ENCODE measurements at regions not wholly inside any gene's neighbourhood (a gene's known extent, or its start where the extent isn't known, plus 50 kb on each side); places are given as distances from the start of the nearest gene placed in this dataset.
"Not testable (repeated sequence)": the region's sequence is repeated elsewhere in the genome, so short reads cannot be mapped to it uniquely, and the experiment has no call there.

GRCh38 chr1:116847688-116848531 is 61.8 kb upstream of the PTGFRN start:
- H3K4me3 ChIP-seq (ENCODE audit: low read length): peak overlapping the region; percentile 19
- no peak; the same call in 1 of the 2 replicates for TF ChIP-seq CTCF (conservative IDR thresholded peaks at IDR 0.05; ENCODE audit: low read length)
- DNase-seq (ENCODE audit: low read depth): peak; percentile 82

- H3K4me3 ChIP-seq (ENCODE audit: low read length): no peak overlapping the region
- no peak for TF ChIP-seq CTCF (conservative IDR thresholded peaks at IDR 0.05; ENCODE audit: low read length)
- no peak for DNase-seq (ENCODE audit: low read depth)
Measured at GRCh38 chr1:116850436-116850835, 59.3 kb upstream of the PTGFRN start.

GRCh38 chr1:116851189-116851588 is 58.5 kb upstream of the PTGFRN start:
- DNase-seq (ENCODE audit: low read depth); H3K4me3 ChIP-seq (ENCODE audit: low read length): not testable (repeated sequence)

- DNase-seq (ENCODE audit: low read depth): peak; percentile 40
- H3K4me3 ChIP-seq (ENCODE audit: low read length): no peak overlapping the region
- no peak for TF ChIP-seq CTCF (conservative IDR thresholded peaks at IDR 0.05; ENCODE audit: low read length)
Measured at GRCh38 chr1:116851846-116852245, 57.9 kb upstream of the PTGFRN start.

GRCh38 chr1:116852367-116852766 is 57.3 kb upstream of the PTGFRN start:
- H3K4me3 ChIP-seq (ENCODE audit: low read length): no peak overlapping the region
- DNase-seq (ENCODE audit: low read depth): no peak
- no peak for TF ChIP-seq CTCF (conservative IDR thresholded peaks at IDR 0.05; ENCODE audit: low read length)

- TF ChIP-seq CTCF (conservative IDR thresholded peaks at IDR 0.05; ENCODE audit: low read length): no peak
- peak; percentile 44 for DNase-seq (ENCODE audit: low read depth)
- H3K4me3 ChIP-seq (ENCODE audit: low read length): no peak overlapping the region
Measured at GRCh38 chr1:116852910-116853309, 56.8 kb upstream of the PTGFRN start.

- peak; percentile 71 for DNase-seq (ENCODE audit: low read depth)
- no peak for TF ChIP-seq CTCF (conservative IDR thresholded peaks at IDR 0.05; ENCODE audit: low read length)
- H3K4me3 ChIP-seq (ENCODE audit: low read length): no peak overlapping the region
Measured at GRCh38 chr1:116853680-116854402, 55.9 kb upstream of the PTGFRN start.
